ENCODE measurements at regions not wholly inside any gene's neighbourhood (a gene's known extent, or its start where the extent isn't known, plus 50 kb on each side); places are given as distances from the start of the nearest gene placed in this dataset.

GRCh38 chr16:6020162-6020985, 922.8 kb upstream of the EEF2KMT start:
- DNase-seq: no peak

GRCh38 chr16:6019490-6019991, 921.9 kb upstream of the EEF2KMT start:
- DNase-seq: no peak

- DNase-seq: peak; percentile 29
Observed at GRCh38 chr16:6018848-6019489, 921.4 kb upstream of the EEF2KMT start.

- peak; percentile 30 for DNase-seq
Observed at GRCh38 chr16:6016530-6017184, 919.1 kb upstream of the EEF2KMT start.

GRCh38 chr16:6012716-6013115, 915.1 kb upstream of the EEF2KMT start:
- no peak for DNase-seq

GRCh38 chr16:6009151-6009550, 911.6 kb upstream of the EEF2KMT start:
- DNase-seq: no peak

GRCh38 chr16:6008670-6009069, 911.1 kb upstream of the EEF2KMT start:
- no peak for DNase-seq

- no peak for DNase-seq
Observed at GRCh38 chr16:5993356-5993755, 895.8 kb upstream of the EEF2KMT start.

- no peak for DNase-seq
Observed at GRCh38 chr16:5982979-5983378, 885.4 kb upstream of the EEF2KMT start.

- no peak for DNase-seq
Observed at GRCh38 chr16:5979905-5980550, 882.4 kb upstream of the EEF2KMT start.

GRCh38 chr16:5977329-5977728, 879.7 kb upstream of the EEF2KMT start:
- DNase-seq: peak; percentile 18

- no peak for DNase-seq
Observed at GRCh38 chr16:5972747-5973146, 875.2 kb upstream of the EEF2KMT start.

- DNase-seq: no peak
Observed at GRCh38 chr16:5971924-5972323, 874.3 kb upstream of the EEF2KMT start.

GRCh38 chr16:5971106-5971505, 873.5 kb upstream of the EEF2KMT start:
- DNase-seq: no peak

- no peak for DNase-seq
Observed at GRCh38 chr16:5966004-5966403, 868.4 kb upstream of the EEF2KMT start.

GRCh38 chr16:5965321-5965720, 867.7 kb upstream of the EEF2KMT start:
- DNase-seq: peak; percentile 84

- no peak for DNase-seq
Observed at GRCh38 chr16:5951486-5951885, 853.9 kb upstream of the EEF2KMT start.

GRCh38 chr16:5944971-5945370, 847.4 kb upstream of the EEF2KMT start:
- no peak for DNase-seq

- no peak for DNase-seq
Observed at GRCh38 chr16:5938607-5939006, 841.0 kb upstream of the EEF2KMT start.

- no peak for DNase-seq
Observed at GRCh38 chr16:5932906-5933305, 835.3 kb upstream of the EEF2KMT start.

GRCh38 chr16:5928476-5929065, 831.0 kb upstream of the EEF2KMT start:
- peak; percentile 64 for DNase-seq

- DNase-seq: no peak
Observed at GRCh38 chr16:5925850-5926249, 828.3 kb upstream of the EEF2KMT start.

- no peak for DNase-seq
Observed at GRCh38 chr16:5922686-5923085, 825.1 kb upstream of the EEF2KMT start.

All from NCI-H748 treated with DMSO at 0.1 percent for 48 hours (cell line).